ENCODE measurements at regions not wholly inside any gene's neighbourhood (a gene's known extent, or its start where the extent isn't known, plus 50 kb on each side); places are given as distances from the start of the nearest gene placed in this dataset.

DNA sequence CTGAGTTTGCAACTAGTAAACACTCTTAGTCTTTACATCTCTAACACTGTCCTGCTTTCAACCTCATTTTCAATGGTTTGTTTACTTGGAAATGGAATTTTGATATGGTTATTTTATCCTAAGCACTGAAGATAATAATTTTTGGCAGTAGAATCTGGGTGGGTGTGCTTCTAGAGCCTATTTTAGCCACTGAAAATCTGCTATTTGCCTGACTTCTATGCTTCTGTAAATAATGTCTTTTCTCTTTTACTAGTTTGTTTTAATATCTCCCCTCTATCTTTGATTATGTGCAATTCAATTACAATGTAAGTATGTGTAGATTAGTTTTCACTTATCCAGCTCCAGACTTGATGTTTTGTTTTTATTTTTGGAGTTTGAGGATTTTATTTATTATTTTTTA lies 197.5 kb downstream of the TUSC1 start:
- H3K4me1 ChIP-seq (ENCODE audit: control insufficient read depth, extremely low read depth, insufficient read depth, low read length): no peaks in the 10 kb centered on the region
- no peaks in the 10 kb centered on the region for H3K27me3 ChIP-seq (ENCODE audit: control insufficient read depth, extremely low read depth, insufficient read depth, low read length)
- H3K36me3 ChIP-seq (ENCODE audit: control insufficient read depth in 2 of 2, extremely low read depth in 1 of 2, insufficient read depth in 2 of 2, low read length in 2 of 2): no peaks in the 10 kb centered on the region
- H3K4me2 ChIP-seq (ENCODE audit: control insufficient read depth, extremely low read depth, insufficient read depth, low read depth, low read length): no peak overlapping the region
- FAIRE-seq (no peak), DNase-seq (ENCODE audit: low read depth, low spot score) (no peak)
- TF ChIP-seq, protein P1, sequence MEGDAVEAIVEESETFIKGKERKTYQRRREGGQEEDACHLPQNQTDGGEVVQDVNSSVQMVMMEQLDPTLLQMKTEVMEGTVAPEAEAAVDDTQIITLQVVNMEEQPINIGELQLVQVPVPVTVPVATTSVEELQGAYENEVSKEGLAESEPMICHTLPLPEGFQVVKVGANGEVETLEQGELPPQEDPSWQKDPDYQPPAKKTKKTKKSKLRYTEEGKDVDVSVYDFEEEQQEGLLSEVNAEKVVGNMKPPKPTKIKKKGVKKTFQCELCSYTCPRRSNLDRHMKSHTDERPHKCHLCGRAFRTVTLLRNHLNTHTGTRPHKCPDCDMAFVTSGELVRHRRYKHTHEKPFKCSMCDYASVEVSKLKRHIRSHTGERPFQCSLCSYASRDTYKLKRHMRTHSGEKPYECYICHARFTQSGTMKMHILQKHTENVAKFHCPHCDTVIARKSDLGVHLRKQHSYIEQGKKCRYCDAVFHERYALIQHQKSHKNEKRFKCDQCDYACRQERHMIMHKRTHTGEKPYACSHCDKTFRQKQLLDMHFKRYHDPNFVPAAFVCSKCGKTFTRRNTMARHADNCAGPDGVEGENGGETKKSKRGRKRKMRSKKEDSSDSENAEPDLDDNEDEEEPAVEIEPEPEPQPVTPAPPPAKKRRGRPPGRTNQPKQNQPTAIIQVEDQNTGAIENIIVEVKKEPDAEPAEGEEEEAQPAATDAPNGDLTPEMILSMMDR (optimal IDR thresholded peaks at IDR 0.05 in 1 of 3, IDR thresholded peaks at IDR 0.05 in 1 of 3, conservative IDR thresholded peaks at IDR 0.05 in 1 of 3; ENCODE audit: extremely low read depth in 1 of 3, insufficient read depth in 2 of 3, low read length in 3 of 3): no peak
- TF ChIP-seq EZH2 (IDR thresholded peaks at IDR 0.05; ENCODE audit: low read length): no peak
- H4K20me1 ChIP-seq (ENCODE audit: control insufficient read depth, extremely low read depth, insufficient read depth, low read length): no peaks in the 10 kb centered on the region
- no peaks in the 10 kb centered on the region for H3K9me3 ChIP-seq (ENCODE audit: control insufficient read depth, low read depth, low read length)
- H3K9ac ChIP-seq (ENCODE audit: control insufficient read depth, extremely low read depth, insufficient read depth, low read length): no peak overlapping the region
- no peak overlapping the region for H2AFZ ChIP-seq (ENCODE audit: control insufficient read depth, low read length)
- no peaks in the 10 kb centered on the region for H3K9me1 ChIP-seq (ENCODE audit: control insufficient read depth, extremely low read depth, insufficient read depth, low read length)
- no peak overlapping the region for H3K27ac ChIP-seq (ENCODE audit: control insufficient read depth, insufficient read depth, low read length)
- no peak overlapping the region for H3K4me3 ChIP-seq (ENCODE audit: control insufficient read depth in 2 of 3, extremely low read depth in 1 of 3, insufficient read depth in 2 of 3, low read depth in 1 of 3, low read length in 3 of 3)
- dilution Hi-C loops (cut with MboI; ENCODE audit: extremely low pct_ligation_motif_present, low sequenced_read_pairs): no loop called here
- H3K79me2 ChIP-seq (ENCODE audit: control insufficient read depth, insufficient read depth, low read length): no peaks in the 10 kb centered on the region

DNA sequence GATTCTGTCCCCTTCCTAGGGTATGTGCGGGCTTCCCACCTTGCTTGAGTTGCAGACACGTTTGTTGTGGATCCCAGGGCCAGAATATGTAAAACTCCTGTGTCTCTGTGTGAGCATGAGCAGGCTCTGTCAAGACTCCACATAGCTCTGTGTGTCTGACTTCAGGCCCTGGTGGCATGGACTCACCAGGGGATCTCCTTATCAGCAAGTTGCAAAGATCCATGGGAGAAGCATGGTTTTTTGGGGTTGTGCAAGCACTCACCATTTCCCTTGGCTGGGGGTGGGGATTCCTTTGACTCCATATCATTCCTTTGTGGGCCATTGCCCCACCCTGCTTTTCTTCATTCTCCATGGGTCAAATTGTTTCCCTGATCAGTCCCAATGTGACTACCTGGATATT lies 205.6 kb downstream of the TUSC1 start:
- Histone ChIP-seq H2AFZ (ENCODE audit: control insufficient read depth, low read length) (no peak overlapping the region), H3K27ac (ENCODE audit: control insufficient read depth, insufficient read depth, low read length) (no peak overlapping the region)

More for the DNA sequence above, 205.6 kb downstream of the TUSC1 start:
- dilution Hi-C loops (cut with MboI; ENCODE audit: extremely low pct_ligation_motif_present, low sequenced_read_pairs): no loop called here
- no peaks in the 10 kb centered on the region for H3K4me1 ChIP-seq (ENCODE audit: control insufficient read depth, extremely low read depth, insufficient read depth, low read length)
- H3K4me2 ChIP-seq (ENCODE audit: control insufficient read depth, extremely low read depth, insufficient read depth, low read depth, low read length): no peak overlapping the region
- no peaks in the 10 kb centered on the region for H3K9me1 ChIP-seq (ENCODE audit: control insufficient read depth, extremely low read depth, insufficient read depth, low read length)
- no peak overlapping the region for H3K9ac ChIP-seq (ENCODE audit: control insufficient read depth, extremely low read depth, insufficient read depth, low read length)
- no peaks in the 10 kb centered on the region for H3K9me3 ChIP-seq (ENCODE audit: control insufficient read depth, low read depth, low read length)
- no peak overlapping the region for H3K4me3 ChIP-seq (ENCODE audit: control insufficient read depth in 2 of 3, extremely low read depth in 1 of 3, insufficient read depth in 2 of 3, low read depth in 1 of 3, low read length in 3 of 3)
- FAIRE-seq (no peak), DNase-seq (ENCODE audit: low read depth, low spot score) (no peak)
- no peaks in the 10 kb centered on the region for H3K27me3 ChIP-seq (ENCODE audit: control insufficient read depth, extremely low read depth, insufficient read depth, low read length)
- no peaks in the 10 kb centered on the region for H3K79me2 ChIP-seq (ENCODE audit: control insufficient read depth, insufficient read depth, low read length)
- H3K36me3 ChIP-seq (ENCODE audit: control insufficient read depth in 2 of 2, extremely low read depth in 1 of 2, insufficient read depth in 2 of 2, low read length in 2 of 2): no peaks in the 10 kb centered on the region
- no peaks in the 10 kb centered on the region for H4K20me1 ChIP-seq (ENCODE audit: control insufficient read depth, extremely low read depth, insufficient read depth, low read length)
- TF ChIP-seq, protein P1 (optimal IDR thresholded peaks at IDR 0.05 in 1 of 3, IDR thresholded peaks at IDR 0.05 in 1 of 3, conservative IDR thresholded peaks at IDR 0.05 in 1 of 3; ENCODE audit: extremely low read depth in 1 of 3, insufficient read depth in 2 of 3, low read length in 3 of 3): no peak
